Tibial nerve (tissue), 4 donors: ENCODE measurements at regions not wholly inside any gene's neighbourhood (a gene's known extent, or its start where the extent isn't known, plus 50 kb on each side); places are given as distances from the start of the nearest gene placed in this dataset.
"Not testable (repeated sequence)": the region's sequence is repeated elsewhere in the genome, so short reads cannot be mapped to it uniquely, and the experiment has no call there.

Experiments used
- DNase-seq, 2 donors: peaks; one replicate each; pipeline ENCODE4 v3.0.0-alpha.2; 2019; ENCODE audit warnings: low spot score in 2 of 2
- H3K27ac ChIP-seq, 4 donors: fragments of 200-600 bp; sonication (generic) in 3 of 4; one replicate each; pipeline ENCODE4 v1.5.1; 2017 to 2019; ENCODE audit warnings: mild to moderate bottlenecking in 1 of 4
- H3K27me3 ChIP-seq, 2 donors: fragments of 200-600 bp; sonication (generic) in 1 of 2; one replicate each; pipeline versions ENCODE4 v1.5.1 to v1.6.0; 2017 to 2019
- H3K36me3 ChIP-seq, 3 donors: fragments of 200-600 bp; sonication (generic); one replicate each; pipeline ENCODE4 v1.5.1; 2018 to 2019
- H3K4me1 ChIP-seq, 4 donors: fragments of 200-600 bp; sonication (generic) in 3 of 4; one replicate each; pipeline ENCODE4 v1.5.1; 2017 to 2019
- H3K4me3 ChIP-seq, 4 donors: fragments of 200-600 bp; sonication (generic) in 3 of 4; one replicate each; pipeline ENCODE4 v1.5.1; 2017 to 2019; ENCODE audit warnings: mild to moderate bottlenecking in 1 of 4, moderate library complexity in 1 of 4
- H3K9me3 ChIP-seq, 4 donors: fragments of 200-600 bp; sonication (generic) in 3 of 4; one replicate each; pipeline ENCODE4 v1.5.1; 2017 to 2019
- CTCF ChIP-seq, 5 experiments: fragments of 200-600 bp in 3 of 5; fragments of 450-650 bp in 2 of 5; sonication (generic) in 3 of 5; IDR thresholded peaks; one replicate each; pipeline ENCODE4 v1.5.1; 2016 to 2019; ENCODE audit warnings: antibody characterized with exemption in 5 of 5, mild to moderate bottlenecking in 3 of 5, moderate library complexity in 2 of 5
- EP300 ChIP-seq, 2 donors: sonication (generic); formaldehyde crosslinking; IDR thresholded peaks; one replicate each; pipeline ENCODE4 v1.6.1; 2017; ENCODE audit warnings: antibody characterized with exemption in 2 of 2, mild to moderate bottlenecking in 1 of 2
- POLR2A ChIP-seq, 2 donors: fragments of 450-650 bp; IDR thresholded peaks; one replicate each; pipeline ENCODE4 v1.6.1; 2017; ENCODE audit warnings: antibody characterized with exemption in 2 of 2, mild to moderate bottlenecking in 2 of 2, moderate library complexity in 2 of 2
- WGBS, 2 donors: methylation state at CpG; one replicate each; pipeline ENCODE4 v1.1.5; 2018; 5-methylcytosine and 5-hydroxymethylcytosine counted together

- Histone ChIP-seq H3K36me3 (no peaks in the 10 kb centered on the region), H3K9me3 (peaks cover 0 to 4% (median 0%) of the 10 kb centered on the region in 4 donors), H3K4me3 (no peak overlapping the region), H3K4me1 (no peaks in the 10 kb centered on the region), H3K27me3 (no peaks in the 10 kb centered on the region), H3K27ac (no peak overlapping the region)
- DNase-seq, result no peak
- no peak for TF ChIP-seq EP300 (IDR thresholded peaks at IDR 0.05)
- no peak for TF ChIP-seq POLR2A (IDR thresholded peaks at IDR 0.05)
- TF ChIP-seq CTCF (IDR thresholded peaks at IDR 0.05), result no peak
Measured at GRCh38 chr2:139550873-139551272, 770.7 kb upstream of the NXPH2 start.

GRCh38 chr2:139550341-139550740 lies 770.2 kb upstream of the NXPH2 start:
- no peak for TF ChIP-seq CTCF (IDR thresholded peaks at IDR 0.05)
- TF ChIP-seq POLR2A (IDR thresholded peaks at IDR 0.05), result no peak
- TF ChIP-seq EP300 (IDR thresholded peaks at IDR 0.05), result no peak
- DNase-seq, result no peak
- H3K9me3 ChIP-seq, result peaks cover 0 to 4% (median 0%) of the 10 kb centered on the region in 4 donors
- H3K36me3 ChIP-seq, result no peaks in the 10 kb centered on the region
- no peak overlapping the region for H3K27ac ChIP-seq
- no peak overlapping the region for H3K4me3 ChIP-seq
- 0 to 2% methylated on average over 1 of the region's 1 CpG for WGBS, 2 donors
- no peaks in the 10 kb centered on the region for H3K4me1 ChIP-seq
- H3K27me3 ChIP-seq, result no peaks in the 10 kb centered on the region

GRCh38 chr2:139544186-139544851 lies 764.1 kb upstream of the NXPH2 start:
- H3K4me1 ChIP-seq, result no peaks in the 10 kb centered on the region
- peaks cover 0 to 4% (median 0%) of the 10 kb centered on the region in 4 donors for H3K9me3 ChIP-seq
- WGBS, 2 donors, result 40 to 44% methylated on average over 3 of the region's 3 CpGs
- no peak overlapping the region for H3K27ac ChIP-seq
- no peaks in the 10 kb centered on the region for H3K27me3 ChIP-seq
- H3K36me3 ChIP-seq, result no peaks in the 10 kb centered on the region
- TF ChIP-seq POLR2A (IDR thresholded peaks at IDR 0.05) (no peak), EP300 (IDR thresholded peaks at IDR 0.05) (no peak), CTCF (IDR thresholded peaks at IDR 0.05) (no peak)
- no peak for DNase-seq
- H3K4me3 ChIP-seq, result no peak overlapping the region

GRCh38 chr2:139538332-139539020 lies 758.3 kb upstream of the NXPH2 start:
- 97% methylated on average over 20 to 21 of the region's 21 CpGs for WGBS, 2 donors
- H3K4me3 ChIP-seq, H3K9me3 ChIP-seq, H3K27ac ChIP-seq, H3K36me3 ChIP-seq, DNase-seq, H3K27me3 ChIP-seq, H3K4me1 ChIP-seq: not testable (repeated sequence)

GRCh38 chr2:139529080-139529479 lies 748.9 kb upstream of the NXPH2 start:
- Histone ChIP-seq H3K4me1 (no peaks in the 10 kb centered on the region), H3K9me3 (no peaks in the 10 kb centered on the region), H3K27ac (no peak overlapping the region), H3K36me3 (no peaks in the 10 kb centered on the region), H3K27me3 (no peaks in the 10 kb centered on the region), H3K4me3 (no peak overlapping the region)
- no peak for TF ChIP-seq POLR2A (IDR thresholded peaks at IDR 0.05)
- no peak for TF ChIP-seq EP300 (IDR thresholded peaks at IDR 0.05)
- TF ChIP-seq CTCF (IDR thresholded peaks at IDR 0.05), result no peak
- WGBS, 2 donors, result 57 to 58% methylated on average over 3 of the region's 3 CpGs
- DNase-seq, result no peak
